ENCODE measurements at regions not wholly inside any gene's neighbourhood (a gene's known extent, or its start where the extent isn't known, plus 50 kb on each side); places are given as distances from the start of the nearest gene placed in this dataset.

GRCh38 chr3:124360155-124360554 is 368.2 kb upstream of the ROPN1 start:
- no peak overlapping the region for H3K27ac ChIP-seq (ENCODE audit: low read depth in 1 of 2, low read length in 2 of 2)
- TF ChIP-seq MAX (IDR thresholded peaks at IDR 0.05) (no peak), REST (IDR thresholded peaks at IDR 0.05) (no peak), HNF4A (conservative IDR thresholded peaks at IDR 0.05) (no peak), JUND (IDR thresholded peaks at IDR 0.05) (no peak)
- no peak overlapping the region for H3K4me3 ChIP-seq (ENCODE audit: low read depth in 1 of 3, low read length in 3 of 3)
- no peaks in the 10 kb centered on the region for H3K9me3 ChIP-seq (ENCODE audit: control insufficient read depth in 4 of 4, low read length in 3 of 4)
- no peaks in the 10 kb centered on the region for H3K36me3 ChIP-seq (ENCODE audit: control insufficient read depth in 4 of 4, insufficient read depth in 3 of 4, low read depth in 1 of 4, low read length in 3 of 4)
- H3K27me3 ChIP-seq (ENCODE audit: control insufficient read depth in 4 of 4, insufficient read depth in 4 of 4, low read length in 3 of 4), result no peaks in the 10 kb centered on the region
- no peak for DNase-seq (ENCODE audit: low spot score)
- peaks cover 7 to 31% (median 26%) of the 10 kb centered on the region in 4 donors for H3K4me1 ChIP-seq (ENCODE audit: control insufficient read depth in 4 of 4, insufficient read depth in 4 of 4, low read length in 3 of 4)
- no peak overlapping the region for H3K9ac ChIP-seq (ENCODE audit: low read depth in 1 of 2, low read length in 2 of 2)
- 92% methylated on average over 3 of the region's 3 CpGs for WGBS

- Histone ChIP-seq H3K36me3 (ENCODE audit: control insufficient read depth in 4 of 4, insufficient read depth in 3 of 4, low read depth in 1 of 4, low read length in 3 of 4) (no peaks in the 10 kb centered on the region), H3K4me1 (ENCODE audit: control insufficient read depth in 4 of 4, insufficient read depth in 4 of 4, low read length in 3 of 4) (peaks cover 7 to 31% (median 26%) of the 10 kb centered on the region in 4 donors), H3K4me3 (ENCODE audit: low read depth in 1 of 3, low read length in 3 of 3) (no peak overlapping the region), H3K9ac (ENCODE audit: low read depth in 1 of 2, low read length in 2 of 2) (no peak overlapping the region), H3K9me3 (ENCODE audit: control insufficient read depth in 4 of 4, low read length in 3 of 4) (no peaks in the 10 kb centered on the region), H3K27ac (ENCODE audit: low read depth in 1 of 2, low read length in 2 of 2) (no peak overlapping the region), H3K27me3 (ENCODE audit: control insufficient read depth in 4 of 4, insufficient read depth in 4 of 4, low read length in 3 of 4) (no peaks in the 10 kb centered on the region)
- no peak for DNase-seq (ENCODE audit: low spot score)
- TF ChIP-seq MAX (IDR thresholded peaks at IDR 0.05), result no peak
- TF ChIP-seq HNF4A (conservative IDR thresholded peaks at IDR 0.05), result no peak
- no peak for TF ChIP-seq NR2F2 (IDR thresholded peaks at IDR 0.05)
- no peak for TF ChIP-seq CTCF (IDR thresholded peaks at IDR 0.05; ENCODE audit: low read depth, low read length, missing input control)
- no peak for TF ChIP-seq SP1 (IDR thresholded peaks at IDR 0.05)
- 75% methylated on average over 3 of the region's 3 CpGs for WGBS
These were observed 368.6 kb upstream of the ROPN1 start for GRCh38 chr3:124360563-124360962.

- no peak for DNase-seq (ENCODE audit: low spot score)
- H3K36me3 ChIP-seq (ENCODE audit: control insufficient read depth in 4 of 4, insufficient read depth in 3 of 4, low read depth in 1 of 4, low read length in 3 of 4), result no peaks in the 10 kb centered on the region
- H3K4me3 ChIP-seq (ENCODE audit: low read depth in 1 of 3, low read length in 3 of 3), result no peak overlapping the region
- no peaks in the 10 kb centered on the region for H3K9me3 ChIP-seq (ENCODE audit: control insufficient read depth in 4 of 4, low read length in 3 of 4)
- no peak overlapping the region for H3K9ac ChIP-seq (ENCODE audit: low read depth in 1 of 2, low read length in 2 of 2)
- H3K27me3 ChIP-seq (ENCODE audit: control insufficient read depth in 4 of 4, insufficient read depth in 4 of 4, low read length in 3 of 4), result no peaks in the 10 kb centered on the region
- WGBS, result 83% methylated on average over 3 of the region's 3 CpGs
- H3K4me1 ChIP-seq (ENCODE audit: control insufficient read depth in 4 of 4, insufficient read depth in 4 of 4, low read length in 3 of 4), result peaks cover 7 to 31% (median 26%) of the 10 kb centered on the region in 4 donors
- peak overlapping the region in 1 of 2 donors; percentile 74 for H3K27ac ChIP-seq (ENCODE audit: low read depth in 1 of 2, low read length in 2 of 2)
- TF ChIP-seq EGR1 (IDR thresholded peaks at IDR 0.05; ENCODE audit: low read depth in 2 of 2) (no peak), ZBTB33 (IDR thresholded peaks at IDR 0.05) (no peak), SP1 (IDR thresholded peaks at IDR 0.05) (no peak), REST (IDR thresholded peaks at IDR 0.05) (no peak), TAF1 (conservative IDR thresholded peaks at IDR 0.05) (no peak), JUND (IDR thresholded peaks at IDR 0.05) (no peak)
These were observed 368.7 kb upstream of the UMPS start for GRCh38 chr3:124361566-124361965.

Measured in liver (tissue), 8 donors.